A549 (cell line): ENCODE measurements at regions not wholly inside any gene's neighbourhood (a gene's known extent, or its start where the extent isn't known, plus 50 kb on each side); places are given as distances from the start of the nearest gene placed in this dataset.

Source experiments
- ATAC-seq, 2 experiments: fragments of 200-7000 bp in 1 of 2; fragments of >200 bp in 1 of 2; cut with Nextera tagmentation in 1 of 2; cut with Tn5 transposase in 1 of 2; 3 replicates each; pipeline versions ENCODE4 v1.8.0 to v1.9.1; 2018 to 2020; ENCODE audit warnings: mild to moderate bottlenecking in 1 of 2, moderate library complexity in 1 of 2
- CTCF ChIA-PET: fragments of 300-600 bp; sonication (Branson Sonifier 250); formaldehyde crosslinking; extraction: SDS; loops from one replicate; lab custom pipeline; 2021; ENCODE audit warnings: antibody characterized with exemption, inconsistent platforms; lab: Yijun Ruan, JAX
- POLR2A ChIA-PET: fragments of 350-600 bp; formaldehyde crosslinking; extraction: SDS; loops from one replicate; lab custom pipeline; 2021; ENCODE audit warnings: antibody characterized with exemption, inconsistent platforms; lab: Yijun Ruan, JAX
- DNase-seq, 2 experiments: peaks; one replicate each; pipeline versions ENCODE4 v3.0.0 to v3.0.0-alpha.2; 2011 to 2016; ENCODE audit warnings: low read depth in 1 of 2, low spot score in 1 of 2
- FAIRE-seq: peaks from 2 replicates; lab custom pipeline; 2011; peaks lifted over from hg19 to GRCh38; lab: Jason Lieb, UNC
- H3K27ac ChIP-seq, 2 experiments: fragments of >200 bp; sonication (Bioruptor Twin); formaldehyde crosslinking; 3 replicates each; pipeline ENCODE4 v1.5.1; 2016 to 2017
- H3K4me1 ChIP-seq: fragments of >200 bp; sonication (Bioruptor Twin); formaldehyde crosslinking; 3 replicates; pipeline ENCODE4 v1.6.1; 2016
- H3K4me2 ChIP-seq: fragments of >200 bp; sonication (Bioruptor Twin); formaldehyde crosslinking; 3 replicates; pipeline ENCODE4 v1.6.1; 2016
- H3K4me3 ChIP-seq: fragments of >200 bp; sonication (Bioruptor Twin); formaldehyde crosslinking; 3 replicates; pipeline ENCODE4 v1.5.1; 2016
- H3K9me3 ChIP-seq: fragments of >200 bp; sonication (Bioruptor Twin); formaldehyde crosslinking; 3 replicates; pipeline ENCODE4 v1.6.1; 2016
- CBX2 ChIP-seq: fragments of 200-600 bp; sonication (generic); IDR thresholded peaks from 2 replicates; pipeline ENCODE4 v1.6.1; 2016; ENCODE audit warnings: low read depth, mild to moderate bottlenecking, borderline replicate concordance
- CBX8 ChIP-seq: fragments of 200-600 bp; sonication (generic); IDR thresholded peaks from 2 replicates; pipeline ENCODE4 v1.6.1; 2016
- CHD4 ChIP-seq: fragments of 200-600 bp; sonication (generic); IDR thresholded peaks from 2 replicates; pipeline ENCODE4 v1.6.1; 2016; ENCODE audit warnings: antibody characterized with exemption, mild to moderate bottlenecking, borderline replicate concordance
- EHMT2 ChIP-seq: fragments of 200-600 bp; sonication (generic); IDR thresholded peaks from 2 replicates; pipeline ENCODE4 v1.6.1; 2016; ENCODE audit warnings: antibody characterized with exemption, low read depth, mild to moderate bottlenecking, moderate library complexity
- ELK1 ChIP-seq: fragments of 150-350 bp; IDR thresholded peaks from 2 replicates; pipeline ENCODE4 v1.6.1; 2014; ENCODE audit warnings: low read depth, mild to moderate bottlenecking, low read length
- EP300 ChIP-seq, 2 experiments: fragments of >200 bp; sonication (Bioruptor Twin); formaldehyde crosslinking; IDR thresholded peaks; 2 replicates in 1 of 2; 3 replicates in 1 of 2; pipeline ENCODE4 v1.6.1; 2016 to 2017
- ESRRA ChIP-seq: fragments of 150-350 bp; IDR thresholded peaks from 2 replicates; pipeline ENCODE4 v1.6.1; 2014; ENCODE audit warnings: mild to moderate bottlenecking, low read length, borderline replicate concordance
- FOSL2 ChIP-seq, 2 experiments: fragments of 450-650 bp in 1 of 2; fragments of >200 bp in 1 of 2; sonication (Bioruptor Twin) in 1 of 2; formaldehyde crosslinking; IDR thresholded peaks; 2 replicates each; pipeline versions ENCODE4 v1.5.0 to v1.6.1; 2016 to 2020; ENCODE audit warnings: mild to moderate bottlenecking in 1 of 2, moderate library complexity in 1 of 2
- FOXS1 ChIP-seq: fragments of 250-450 bp; sonication (Bioruptor Pico); IDR thresholded peaks from 2 replicates; pipeline ENCODE4 v1.5.0; 2020; ENCODE audit warnings: mild to moderate bottlenecking, moderate library complexity
- GATA3 ChIP-seq: IDR thresholded peaks from 2 replicates; pipeline ENCODE4 v1.6.1; 2012; ENCODE audit warnings: borderline replicate concordance
- HDAC2 ChIP-seq: fragments of 200-600 bp; sonication (generic); IDR thresholded peaks from 2 replicates; pipeline ENCODE4 v1.6.1; 2016
- HMGXB4 ChIP-seq: fragments of 250-450 bp; sonication (Bioruptor Pico); IDR thresholded peaks from 2 replicates; pipeline ENCODE4 v1.5.0; 2021; ENCODE audit warnings: mild to moderate bottlenecking, moderate library complexity, borderline replicate concordance
- HOXB13 ChIP-seq: fragments of 250-450 bp; sonication (Bioruptor Pico); IDR thresholded peaks from 2 replicates; pipeline ENCODE4 v1.5.0; 2020; ENCODE audit warnings: low read depth, mild to moderate bottlenecking, moderate library complexity
- JUNB ChIP-seq: fragments of >200 bp; sonication (Bioruptor Twin); formaldehyde crosslinking; IDR thresholded peaks from 2 replicates; pipeline ENCODE4 v1.6.1; 2016
- KDM5A ChIP-seq: fragments of 200-600 bp; sonication (generic); IDR thresholded peaks from 2 replicates; pipeline ENCODE4 v1.6.1; 2016; ENCODE audit warnings: antibody characterized with exemption, mild to moderate bottlenecking
- MAFK ChIP-seq: fragments of 450-650 bp; IDR thresholded peaks from 2 replicates; pipeline ENCODE4 v1.6.1; 2014; ENCODE audit not compliant: partially characterized antibody
- MAZ ChIP-seq: fragments of 150-350 bp; IDR thresholded peaks from 2 replicates; pipeline ENCODE4 v1.6.1; 2014; ENCODE audit warnings: antibody characterized with exemption, low read depth, low read length, borderline replicate concordance
- MYC ChIP-seq: IDR thresholded peaks from 2 replicates; pipeline ENCODE4 v1.6.1; 2012; ENCODE audit warnings: mild to moderate bottlenecking, inconsistent platforms, low read length, improper control_type of control experiment, borderline replicate concordance
- NFE2L2 ChIP-seq: fragments of 150-350 bp; conservative IDR thresholded peaks from 2 replicates; pipeline ENCODE4 v1.6.1; 2014; ENCODE audit warnings: low read length
- NPAS2 ChIP-seq: fragments of 250-450 bp; sonication (Bioruptor Pico); IDR thresholded peaks from 2 replicates; pipeline ENCODE4 v1.8.0; 2022; ENCODE audit warnings: mild to moderate bottlenecking, moderate library complexity, borderline replicate concordance
- NR3C1 ChIP-seq: fragments of >200 bp; sonication (Bioruptor Twin); formaldehyde crosslinking; IDR thresholded peaks from 3 replicates; pipeline ENCODE4 v1.6.1; 2017
- POLR2A ChIP-seq: IDR thresholded peaks from 2 replicates; pipeline ENCODE4 v1.6.1; 2012; ENCODE audit warnings: mild to moderate bottlenecking, low read length
- POLR2AphosphoS2 ChIP-seq: conservative IDR thresholded peaks from 2 replicates; pipeline ENCODE4 v1.6.1; 2012; ENCODE audit warnings: low read length, improper control_type of control experiment, inconsistent platforms
- RFX5 ChIP-seq: fragments of 450-650 bp; IDR thresholded peaks from 2 replicates; pipeline ENCODE4 v1.7.1; 2014; ENCODE audit warnings: antibody characterized with exemption, mild to moderate bottlenecking, moderate library complexity
- RNF2 ChIP-seq: fragments of 200-600 bp; sonication (generic); IDR thresholded peaks from 2 replicates; pipeline ENCODE4 v1.6.1; 2016; ENCODE audit warnings: low read depth, mild to moderate bottlenecking, antibody characterized with exemption, moderate library complexity, borderline replicate concordance
- TP53 ChIP-seq: fragments of 250-450 bp; sonication (Bioruptor Pico); IDR thresholded peaks from 2 replicates; pipeline ENCODE4 v1.5.0; 2021; ENCODE audit warnings: mild to moderate bottlenecking, moderate library complexity
- ZC3H11A ChIP-seq: fragments of 450-650 bp; IDR thresholded peaks from 2 replicates; pipeline ENCODE4 v1.6.1; 2014; ENCODE audit warnings: antibody characterized with exemption, mild to moderate bottlenecking
- ZSCAN20 ChIP-seq: fragments of 250-450 bp; sonication (Bioruptor Pico); IDR thresholded peaks from 2 replicates; pipeline ENCODE4 v1.8.0; 2022; ENCODE audit warnings: mild to moderate bottlenecking, moderate library complexity
- WGBS: methylation state at CpG from one replicate; pipeline ENCODE4 v1.1.6; 2017; ENCODE audit errors: missing lambda C conversion rate; 5-methylcytosine and 5-hydroxymethylcytosine counted together
- TF ChIP-seq, protein P1 (sequence below): IDR thresholded peaks from 2 replicates; pipeline ENCODE4 v1.6.1; 2012; ENCODE audit warnings: low read depth, borderline replicate concordance
- TF ChIP-seq, protein P2 (sequence below): IDR thresholded peaks from 2 replicates; pipeline ENCODE4 v1.6.1; 2012

GRCh38 chr5:5951953-5952352 is 426.4 kb downstream of the MED10 start:
- H3K4me2 ChIP-seq: no peak overlapping the region
- CTCF ChIA-PET: no interaction called here
- H3K9me3 ChIP-seq: peaks cover 2% of the 10 kb centered on the region; the same call in 1 of the 3 replicates
- no peak for TF ChIP-seq CHD4
- no peak for TF ChIP-seq MAFK
- no peak for TF ChIP-seq HDAC2
- no peak for TF ChIP-seq MYC
- TF ChIP-seq, protein P1, sequence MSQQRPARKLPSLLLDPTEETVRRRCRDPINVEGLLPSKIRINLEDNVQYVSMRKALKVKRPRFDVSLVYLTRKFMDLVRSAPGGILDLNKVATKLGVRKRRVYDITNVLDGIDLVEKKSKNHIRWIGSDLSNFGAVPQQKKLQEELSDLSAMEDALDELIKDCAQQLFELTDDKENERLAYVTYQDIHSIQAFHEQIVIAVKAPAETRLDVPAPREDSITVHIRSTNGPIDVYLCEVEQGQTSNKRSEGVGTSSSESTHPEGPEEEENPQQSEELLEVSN: no peak
- TF ChIP-seq JUNB: no peak
- no peak for TF ChIP-seq POLR2AphosphoS2
- no peak for TF ChIP-seq CBX2
- TF ChIP-seq ELK1: no peak
- TF ChIP-seq EHMT2: no peak
- TF ChIP-seq TP53: no peak
- no peak for TF ChIP-seq MAZ
- TF ChIP-seq NPAS2: no peak
- TF ChIP-seq, protein P2, sequence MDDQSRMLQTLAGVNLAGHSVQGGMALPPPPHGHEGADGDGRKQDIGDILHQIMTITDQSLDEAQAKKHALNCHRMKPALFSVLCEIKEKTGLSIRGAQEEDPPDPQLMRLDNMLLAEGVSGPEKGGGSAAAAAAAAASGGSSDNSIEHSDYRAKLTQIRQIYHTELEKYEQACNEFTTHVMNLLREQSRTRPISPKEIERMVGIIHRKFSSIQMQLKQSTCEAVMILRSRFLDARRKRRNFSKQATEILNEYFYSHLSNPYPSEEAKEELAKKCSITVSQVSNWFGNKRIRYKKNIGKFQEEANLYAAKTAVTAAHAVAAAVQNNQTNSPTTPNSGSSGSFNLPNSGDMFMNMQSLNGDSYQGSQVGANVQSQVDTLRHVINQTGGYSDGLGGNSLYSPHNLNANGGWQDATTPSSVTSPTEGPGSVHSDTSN: no peak
- no peak for TF ChIP-seq ZSCAN20
- no peak for TF ChIP-seq ZC3H11A
- no peak for TF ChIP-seq NFE2L2
- WGBS: 6% methylated on average over 3 of the region's 3 CpGs
- DNase-seq: no peak
- no peak overlapping the region for H3K4me3 ChIP-seq
- no peak for ATAC-seq
- POLR2A ChIA-PET: no interaction called here
- no peak for FAIRE-seq
- no peak overlapping the region for H3K27ac ChIP-seq
- H3K4me1 ChIP-seq: no peaks in the 10 kb centered on the region

DNA sequence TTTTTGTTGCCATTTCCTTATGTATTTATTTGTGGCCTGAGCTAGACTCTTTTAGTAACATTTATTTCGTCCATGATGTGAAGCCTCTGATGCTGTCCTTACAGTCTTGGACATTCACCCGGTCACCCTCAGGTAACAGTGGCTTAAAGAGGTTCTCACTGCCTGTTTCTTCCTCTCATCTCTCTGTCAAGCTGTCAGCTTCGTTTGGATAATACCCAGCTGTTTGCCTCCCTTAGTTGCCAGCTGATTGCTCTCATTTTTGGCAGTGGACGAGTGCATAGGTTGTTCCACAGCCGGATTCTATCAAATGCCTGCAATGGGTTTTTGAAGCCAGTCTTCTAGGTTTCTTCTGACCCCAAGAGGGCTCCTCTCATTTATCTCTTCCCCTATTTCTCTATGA is 427.7 kb downstream of the MED10 start:
- WGBS: 18% methylated on average over 5 of the region's 5 CpGs
- Histone ChIP-seq H3K4me1 (no peaks in the 10 kb centered on the region), H3K27ac (no peak overlapping the region), H3K4me2 (no peak overlapping the region), H3K4me3 (no peak overlapping the region), H3K9me3 (no peaks in the 10 kb centered on the region)
- FAIRE-seq (no peak), ATAC-seq (no peak), DNase-seq (no peak)
- no peak for TF ChIP-seq HOXB13
- TF ChIP-seq GATA3: no peak
- TF ChIP-seq CHD4: no peak
- ChIA-PET POLR2A (no interaction called here), CTCF (interaction anchor here (1.6 kb wide), 1 partner anchor 11 kb away, joined by 3 read pairs; no protein-coding TSS in a partner anchor)

DNA sequence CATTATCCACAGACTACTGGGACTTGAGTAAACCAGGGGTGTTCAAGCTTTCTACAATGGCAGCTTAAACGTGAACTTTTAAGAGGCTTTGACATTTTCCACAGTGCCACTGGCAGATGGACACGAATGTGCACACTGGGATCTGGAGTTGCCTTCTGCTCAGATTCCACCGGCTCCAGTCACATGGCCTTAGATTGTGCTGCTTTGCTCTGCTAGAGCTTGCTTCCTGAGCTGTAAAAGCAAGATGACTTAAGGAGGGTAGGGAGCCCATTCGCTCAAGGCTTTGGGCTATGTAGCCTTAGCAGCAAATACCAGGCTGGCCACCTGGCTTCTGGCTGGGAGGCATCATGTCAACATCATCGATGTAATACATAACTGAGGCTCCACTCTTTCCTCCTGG is 436.9 kb downstream of the MED10 start:
- DNase-seq (no peak), ATAC-seq (no peak), FAIRE-seq (no peak)
- no peaks in the 10 kb centered on the region for H3K9me3 ChIP-seq
- WGBS: 0% methylated on average over 3 of the region's 5 CpGs
- POLR2A ChIA-PET: no interaction called here
- H3K4me2 ChIP-seq: no peak overlapping the region
- no peaks in the 10 kb centered on the region for H3K4me1 ChIP-seq
- CTCF ChIA-PET: no interaction called here
- H3K27ac ChIP-seq: no peak overlapping the region
- H3K4me3 ChIP-seq: no peak overlapping the region
- no peak for TF ChIP-seq POLR2A
- TF ChIP-seq HOXB13: no peak
- TF ChIP-seq MAZ: no peak

- ChIA-PET POLR2A (no interaction called here), CTCF (no interaction called here)
- no peak for ATAC-seq
- Histone ChIP-seq H3K4me3 (no peak overlapping the region), H3K4me1 (no peaks in the 10 kb centered on the region), H3K27ac (no peak overlapping the region), H3K4me2 (no peak overlapping the region), H3K9me3 (no peaks in the 10 kb centered on the region)
- WGBS: 19% methylated on average over 5 of the region's 5 CpGs
- FAIRE-seq: no peak
- no peak for TF ChIP-seq MYC
- no peak for TF ChIP-seq CBX8
- no peak for TF ChIP-seq RNF2
- TF ChIP-seq EP300 (IDR thresholded peaks at IDR 0.05): no peak
- TF ChIP-seq FOSL2 (IDR thresholded peaks at IDR 0.05): no peak
- TF ChIP-seq FOSL2 (CRISPR knock-in tag; IDR thresholded peaks at IDR 0.05): no peak
- no peak for TF ChIP-seq NFE2L2
- no peak for TF ChIP-seq HMGXB4 (CRISPR knock-in tag)
- no peak for TF ChIP-seq FOXS1 (CRISPR knock-in tag)
- TF ChIP-seq KDM5A: no peak
- TF ChIP-seq POLR2AphosphoS2: no peak
- no peak for TF ChIP-seq RFX5
- TF ChIP-seq NR3C1: no peak
- TF ChIP-seq ESRRA: no peak
- DNase-seq: no peak
Measured at GRCh38 chr5:5939759-5940370, 438.5 kb downstream of the MED10 start.
